Midbrain (tissue), 1 donor: ENCODE measurements at regions not wholly inside any gene's neighbourhood (a gene's known extent, or its start where the extent isn't known, plus 50 kb on each side); places are given as distances from the start of the nearest gene placed in this dataset.

Source experiments
- DNase-seq: peaks from one replicate; lab custom pipeline; 2025; lab: John Stamatoyannopoulos, UW

DNA sequence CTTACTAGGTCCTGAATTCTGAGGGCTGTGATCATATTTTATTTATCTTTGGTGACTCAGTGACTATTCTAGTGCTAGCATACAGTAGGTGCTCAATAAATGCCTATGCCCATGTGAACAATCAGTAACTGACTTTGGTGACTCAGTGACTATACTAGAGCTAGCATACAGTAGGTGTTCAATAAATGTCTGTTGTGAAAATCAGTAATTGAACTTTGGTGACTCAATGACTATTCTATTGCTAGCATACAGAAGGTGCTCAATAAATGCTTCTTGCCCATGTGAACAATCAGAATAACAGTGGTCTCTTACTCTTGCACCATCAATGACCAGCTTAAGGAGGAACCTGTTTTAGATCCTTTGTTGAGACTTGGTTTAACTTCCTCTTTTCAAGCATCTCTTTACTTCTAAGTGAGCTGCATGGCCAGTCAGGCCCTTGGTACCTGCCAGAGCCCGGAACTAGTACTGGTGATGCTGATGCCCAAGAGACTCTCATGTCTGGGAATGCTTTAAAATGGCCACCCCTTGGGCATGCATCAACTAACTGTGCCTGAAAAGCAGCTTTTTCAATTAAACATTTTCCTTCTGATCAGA lies 214.9 kb upstream of the SPRED2 start:
- no peak for DNase-seq

DNA sequence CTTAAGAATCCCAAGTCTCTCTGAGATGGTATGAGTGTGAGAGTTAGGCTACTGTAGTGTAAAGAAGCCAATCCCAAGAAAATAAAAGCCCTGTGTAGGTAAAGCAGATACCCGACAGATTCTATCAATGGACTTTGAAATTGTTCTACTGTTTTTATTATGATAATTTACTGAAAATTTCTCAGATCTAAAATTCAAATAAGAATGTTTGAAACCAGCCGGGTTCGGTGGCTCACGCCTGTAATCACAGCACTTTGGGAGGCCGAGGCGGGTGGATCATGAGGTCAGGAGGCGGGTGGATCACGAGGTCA lies 208.3 kb upstream of the SPRED2 start:
- DNase-seq: no peak

DNA sequence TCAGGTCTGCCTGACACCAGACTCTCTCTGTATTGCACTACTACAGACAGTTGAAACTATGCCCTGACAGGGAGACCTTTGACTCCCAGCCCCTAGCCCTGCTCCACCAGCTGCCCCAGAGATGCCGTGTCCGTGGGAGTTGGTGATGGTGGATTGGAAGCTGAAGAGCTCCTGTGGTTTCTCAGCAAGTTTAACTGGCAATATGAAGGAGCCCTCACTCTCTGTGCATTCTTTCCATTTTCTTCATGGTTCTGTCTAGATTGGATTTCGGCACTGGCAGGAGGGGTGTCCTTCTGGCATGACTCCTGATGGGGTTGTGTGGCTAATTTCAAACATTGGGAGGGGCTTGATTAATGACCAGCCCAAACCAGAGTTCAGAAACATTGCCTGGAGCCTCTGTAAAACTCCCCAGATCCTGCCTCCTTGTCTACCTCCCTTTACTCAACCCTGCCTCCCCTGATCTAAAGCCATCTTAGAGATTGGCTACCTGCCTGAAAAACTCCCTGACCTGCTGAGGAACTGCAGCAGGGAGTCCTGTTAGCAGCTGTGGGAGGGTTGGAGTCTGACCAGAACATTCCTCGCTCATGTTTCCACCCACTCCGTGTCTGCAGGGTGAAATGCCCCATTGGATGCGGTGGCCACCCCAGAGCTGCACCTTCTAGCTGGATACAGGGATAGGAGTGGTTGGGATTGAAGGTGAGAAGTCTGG lies 206.9 kb upstream of the SPRED2 start:
- no peak for DNase-seq

DNA sequence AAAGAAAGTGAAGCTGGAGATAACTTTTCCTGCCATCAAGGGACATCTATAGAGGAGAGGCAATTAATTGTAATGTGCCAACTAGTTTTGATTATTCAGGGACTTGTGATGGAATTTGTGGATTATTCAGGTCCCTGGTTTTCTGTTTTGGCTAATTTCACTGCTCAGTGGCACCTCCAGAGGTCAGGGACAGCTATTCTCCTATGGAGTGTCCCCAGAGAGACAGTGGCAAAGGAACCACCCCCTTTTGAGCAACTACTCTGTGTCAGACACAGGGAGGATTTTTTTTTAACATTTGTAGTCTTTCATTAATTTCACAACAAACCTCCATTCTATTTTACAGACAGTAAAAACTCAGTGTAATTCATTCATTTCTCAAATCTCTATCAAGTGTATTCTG lies 206.0 kb upstream of the SPRED2 start:
- no peak for DNase-seq

DNA sequence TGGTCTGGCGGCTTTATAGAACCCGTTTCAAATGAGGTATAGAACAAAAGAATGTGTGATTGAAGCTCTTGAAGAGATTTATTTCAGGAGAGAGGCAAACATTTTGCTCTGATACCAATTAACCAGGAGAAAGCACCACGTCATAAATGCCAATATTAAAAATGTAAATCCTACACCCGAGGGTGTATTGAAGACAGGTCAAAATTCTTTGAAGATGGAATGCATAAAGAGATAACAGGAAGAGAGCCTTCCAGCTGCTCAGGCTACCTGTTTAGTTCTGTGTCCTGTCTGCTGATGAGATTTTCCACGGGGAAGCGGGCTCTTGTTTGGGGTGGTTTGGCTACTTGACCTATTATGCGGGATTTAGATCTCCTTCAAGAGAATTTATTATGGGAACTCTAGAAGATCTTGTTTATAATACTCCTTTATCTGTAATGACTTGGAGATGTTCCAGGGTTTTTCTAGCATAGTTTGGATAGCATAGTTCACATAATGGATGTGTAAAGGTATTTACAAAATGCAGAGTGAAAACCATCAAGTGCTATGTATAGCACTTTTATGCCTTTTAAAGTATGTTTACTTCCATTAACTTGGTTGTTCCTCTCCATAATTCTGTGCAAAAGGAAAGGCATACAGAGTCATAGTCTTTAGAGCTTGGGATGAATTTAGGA lies 204.5 kb upstream of the SPRED2 start:
- no peak for DNase-seq

DNA sequence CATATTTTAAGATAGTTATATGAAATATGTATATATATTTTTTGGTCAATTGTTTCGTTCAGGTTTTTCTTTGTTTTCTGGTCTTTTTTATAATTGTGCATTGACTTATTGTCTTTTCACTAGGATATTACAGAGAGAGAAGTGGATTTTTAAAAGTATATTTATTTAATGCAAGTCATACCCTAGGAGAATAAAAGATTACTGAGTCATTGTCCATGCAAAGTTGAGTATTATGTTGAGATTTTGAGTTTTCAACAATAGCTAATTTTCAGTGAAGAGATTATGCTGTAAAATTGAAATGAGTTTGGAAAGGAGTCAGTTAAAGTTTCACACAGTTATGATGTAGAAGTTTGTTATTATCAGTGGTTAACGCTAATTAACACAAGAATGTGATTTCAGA lies 203.6 kb upstream of the SPRED2 start:
- no peak for DNase-seq

DNA sequence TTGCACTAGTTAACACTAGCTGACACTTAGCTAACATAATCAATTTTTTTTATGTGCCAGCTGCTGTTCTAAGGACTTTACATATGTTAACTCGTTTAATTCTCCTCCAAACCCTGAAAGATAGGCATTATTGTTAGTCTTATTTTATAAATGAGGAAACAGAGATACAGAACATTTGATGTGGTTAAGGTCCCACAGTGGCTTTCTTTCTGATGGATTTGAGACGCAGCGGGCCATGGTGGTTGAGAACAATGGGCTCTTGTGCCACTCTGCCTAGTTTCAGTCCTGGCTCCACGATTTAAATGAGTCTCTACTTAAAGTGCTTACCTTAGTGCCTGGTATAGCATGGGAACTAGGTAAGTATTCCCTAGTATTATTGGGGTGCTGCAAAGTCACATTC lies 201.9 kb upstream of the SPRED2 start:
- DNase-seq: no peak

DNA sequence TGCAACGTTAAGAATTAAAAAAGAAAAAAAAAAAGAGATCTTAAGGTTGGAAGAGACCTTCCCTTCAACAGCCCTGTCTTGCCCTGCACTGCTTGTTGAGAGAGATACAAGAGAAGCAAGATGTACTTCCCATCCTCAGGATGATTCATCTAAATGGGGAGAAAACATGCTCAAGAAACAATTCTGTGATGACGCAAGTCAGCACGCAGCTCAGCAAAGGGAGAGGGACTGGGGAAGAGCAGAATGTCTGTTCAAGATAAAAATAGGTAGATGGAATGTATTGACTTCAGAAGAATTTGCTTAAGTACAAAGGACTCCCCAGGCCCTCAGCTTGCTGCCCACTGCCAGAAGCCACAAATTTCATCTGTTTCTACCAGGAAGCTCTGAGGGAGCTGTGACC lies 198.2 kb upstream of the SPRED2 start:
- no peak for DNase-seq

DNA sequence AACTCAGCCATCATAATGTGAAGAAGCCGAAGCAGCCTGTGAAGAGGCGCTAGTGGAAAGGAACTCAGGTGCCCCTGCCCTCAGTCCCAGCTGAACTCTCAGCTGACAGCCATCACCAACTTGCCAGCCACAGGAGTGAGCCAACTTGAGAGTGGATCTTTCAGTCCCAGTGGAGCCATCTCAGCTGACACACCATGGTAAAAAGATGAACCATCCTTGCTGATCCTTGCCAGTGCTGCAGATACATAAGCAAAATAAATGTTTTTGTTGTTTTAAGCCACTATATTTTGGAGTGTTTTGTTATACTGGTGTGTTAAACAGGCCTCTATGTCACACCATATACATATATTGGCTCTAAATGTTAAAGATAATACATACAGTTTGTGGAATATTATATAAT lies 195.8 kb upstream of the SPRED2 start:
- DNase-seq: no peak

DNA sequence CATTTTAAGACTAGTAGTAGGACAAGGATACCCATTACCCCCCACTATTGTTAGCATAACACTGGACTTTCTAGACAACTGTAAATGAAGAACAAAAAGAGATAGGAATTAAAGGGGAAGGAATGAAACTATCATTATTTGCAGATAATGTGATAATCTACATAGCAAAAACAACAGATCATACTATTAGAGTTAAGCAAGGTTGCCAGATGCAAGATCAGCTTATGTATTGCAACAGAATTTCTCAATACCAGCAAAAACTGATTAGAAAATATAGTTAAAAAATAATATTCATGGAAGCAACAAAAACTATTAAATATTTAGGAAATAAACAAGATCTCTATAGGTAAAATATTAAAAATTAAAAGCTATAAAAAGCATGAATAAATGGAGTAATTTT lies 194.4 kb upstream of the SPRED2 start:
- no peak for DNase-seq

DNA sequence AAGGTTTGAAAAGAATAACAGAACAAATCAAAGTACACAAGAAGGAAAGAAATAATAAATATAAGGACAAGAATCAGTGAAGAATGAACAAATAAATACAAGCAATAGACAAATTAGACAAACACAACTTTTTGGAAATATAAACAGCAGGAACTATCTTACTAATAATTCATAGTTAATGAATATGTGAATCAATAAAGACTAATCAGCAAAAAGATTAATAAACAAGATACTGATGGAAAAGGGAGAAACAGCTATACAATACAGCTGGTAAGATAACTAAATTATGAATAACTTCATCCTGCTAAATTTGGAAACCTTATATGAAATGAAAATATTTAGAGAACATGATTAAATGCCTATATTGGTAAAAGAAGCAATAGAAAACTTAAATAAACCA lies 193.6 kb upstream of the SPRED2 start:
- no peak for DNase-seq

DNA sequence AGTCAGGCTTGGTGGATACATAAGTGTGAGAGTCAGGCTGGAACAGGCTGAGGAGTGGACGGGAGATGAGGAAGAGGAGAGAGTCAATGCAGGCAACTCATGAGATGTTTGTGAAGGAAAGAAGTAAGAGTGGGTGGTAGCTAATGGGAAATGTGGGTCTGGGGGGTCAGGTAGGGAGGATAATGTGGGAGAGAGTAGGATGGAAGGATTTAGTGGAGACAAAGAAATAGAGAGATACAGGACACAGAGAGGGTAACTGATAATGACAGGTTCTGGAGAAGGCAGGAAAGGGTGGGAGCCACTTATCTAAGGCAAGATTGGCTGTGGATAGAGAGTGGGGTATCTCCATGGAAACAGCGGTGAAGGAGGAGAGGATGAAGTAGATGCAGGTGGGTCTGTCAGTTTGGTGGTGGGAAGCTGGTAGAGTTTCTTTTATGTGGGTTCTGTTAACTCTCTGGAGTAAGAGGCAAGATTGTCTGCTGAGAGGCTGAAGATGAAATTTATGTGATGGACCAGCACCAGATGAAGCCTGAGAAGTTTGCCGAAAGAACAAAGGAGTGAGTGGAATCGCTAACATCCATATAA lies 190.6 kb upstream of the SPRED2 start:
- DNase-seq: no peak

DNA sequence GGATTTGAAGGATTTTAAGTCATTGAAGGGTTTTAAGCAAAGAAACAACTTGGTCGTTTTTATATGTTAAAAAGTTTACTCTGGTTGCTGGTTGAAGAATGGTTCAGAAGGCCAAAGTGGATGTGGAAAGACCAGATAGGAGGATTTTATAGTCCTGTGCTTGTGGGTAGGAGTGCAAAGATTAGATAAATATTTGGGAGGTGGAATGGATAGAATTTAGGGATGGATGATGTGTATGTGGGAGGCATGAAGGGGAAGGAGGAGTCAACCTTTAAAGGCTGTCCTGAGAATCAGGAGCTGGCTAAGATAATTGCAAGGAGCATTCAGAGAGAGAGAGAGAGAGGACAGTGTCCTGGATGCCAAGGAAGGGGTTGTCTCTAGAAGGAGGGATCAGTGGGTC lies 190.1 kb upstream of the SPRED2 start:
- no peak for DNase-seq

DNA sequence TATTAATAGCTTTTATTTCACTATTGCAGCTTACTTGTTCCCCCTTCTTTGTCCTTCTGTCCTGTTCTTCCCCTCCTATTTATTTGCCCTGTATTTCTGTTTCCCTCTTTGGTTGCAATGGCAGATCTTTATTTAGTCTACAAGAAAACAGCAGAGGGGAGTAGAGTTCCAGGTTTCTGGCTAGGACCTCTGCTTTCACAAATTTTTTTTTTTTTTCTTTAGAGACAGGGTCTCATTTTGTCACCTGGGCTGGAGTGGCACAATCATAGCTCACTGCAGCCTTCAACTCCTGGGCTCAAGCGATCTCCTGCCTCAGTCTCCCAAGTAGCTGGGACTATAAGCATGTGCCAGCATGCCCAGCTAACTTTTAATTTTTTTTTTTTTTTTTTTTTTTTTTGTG lies 188.1 kb upstream of the SPRED2 start:
- DNase-seq: no peak

DNA sequence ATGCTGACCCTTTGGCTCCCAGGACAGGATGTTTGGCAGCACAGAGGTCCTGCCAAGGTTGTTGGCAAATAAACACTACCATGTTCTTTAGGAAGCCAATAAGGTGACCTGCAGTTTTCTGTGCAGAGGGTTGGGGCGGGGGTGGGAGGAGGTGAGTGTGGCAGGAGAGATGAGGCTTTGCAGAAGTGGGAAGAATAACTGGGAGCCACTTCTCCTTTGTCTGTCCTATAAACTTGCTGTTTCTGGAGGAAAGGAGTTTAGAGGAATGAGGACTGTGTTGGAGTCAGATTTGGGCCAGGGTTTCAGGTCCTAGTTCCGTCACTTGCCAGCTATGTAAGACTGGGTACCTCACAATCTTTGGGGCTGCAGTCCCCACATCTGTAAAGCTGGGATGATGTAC lies 187.6 kb upstream of the SPRED2 start:
- no peak for DNase-seq

DNA sequence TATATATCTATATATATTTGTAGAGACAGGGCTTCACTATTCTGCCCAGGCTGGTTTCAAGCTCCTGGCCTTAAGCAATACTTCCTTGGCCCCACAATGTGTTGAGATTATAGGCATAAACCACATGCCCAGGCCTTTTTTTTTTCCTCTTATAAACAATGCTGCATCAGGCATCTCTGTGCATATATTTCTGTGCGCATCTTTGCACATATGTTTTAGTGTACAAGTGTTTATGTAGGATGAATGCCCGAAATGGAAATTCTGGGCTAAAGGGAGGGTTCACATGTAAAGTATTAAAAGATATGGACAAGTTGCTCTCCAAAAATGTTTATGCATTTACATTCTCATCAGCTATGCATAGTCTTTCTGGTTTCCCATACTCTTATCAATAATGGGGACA lies 183.2 kb upstream of the SPRED2 start:
- no peak for DNase-seq

DNA sequence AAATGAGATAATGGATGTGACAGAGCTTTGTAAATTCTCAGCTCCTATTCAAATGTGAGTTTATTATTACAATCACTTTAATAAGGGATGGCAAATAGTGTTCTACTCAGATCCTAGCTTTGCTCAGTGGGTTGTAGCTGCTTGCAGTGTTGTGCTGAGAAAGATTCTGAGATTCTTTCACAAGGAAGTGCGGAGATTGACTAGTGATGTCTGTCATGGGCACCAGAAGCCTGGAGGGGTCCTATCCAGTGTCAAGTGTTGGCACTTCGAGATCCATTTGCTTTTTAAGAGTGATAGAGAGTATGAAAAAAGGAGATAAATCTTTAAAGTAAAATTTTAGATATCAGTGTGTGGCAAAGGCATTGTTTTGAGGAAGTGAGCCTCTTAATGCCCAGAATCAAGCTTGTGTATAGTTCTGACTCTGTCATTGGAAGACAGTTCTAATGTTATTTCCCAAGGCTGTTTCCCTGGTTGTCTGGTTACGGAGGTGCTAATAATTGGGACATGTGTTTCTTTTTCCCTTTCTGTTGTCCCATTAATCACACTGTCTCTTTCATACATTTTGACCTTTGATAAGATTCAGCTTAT lies 181.7 kb upstream of the SPRED2 start:
- DNase-seq: no peak

DNA sequence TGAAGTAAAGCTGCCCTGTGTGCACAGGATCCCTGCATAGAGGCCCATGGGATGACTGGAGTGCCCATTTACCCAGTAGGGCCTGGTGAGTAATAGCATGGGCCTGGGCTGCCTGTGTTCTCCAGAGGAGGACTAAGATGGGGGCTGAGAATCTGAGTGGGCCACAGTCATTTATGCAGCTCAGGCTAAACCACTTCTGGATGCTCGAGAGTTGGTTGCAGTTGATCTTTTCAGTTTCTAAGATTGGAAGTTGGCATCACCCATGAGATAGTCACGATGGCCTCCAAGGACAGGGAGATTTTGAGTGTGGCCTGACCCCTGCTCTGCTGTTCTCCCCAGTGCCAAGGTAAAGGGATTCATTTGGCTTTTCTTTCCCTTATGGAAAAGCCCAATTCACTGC lies 179.1 kb upstream of the SPRED2 start:
- DNase-seq: no peak

DNA sequence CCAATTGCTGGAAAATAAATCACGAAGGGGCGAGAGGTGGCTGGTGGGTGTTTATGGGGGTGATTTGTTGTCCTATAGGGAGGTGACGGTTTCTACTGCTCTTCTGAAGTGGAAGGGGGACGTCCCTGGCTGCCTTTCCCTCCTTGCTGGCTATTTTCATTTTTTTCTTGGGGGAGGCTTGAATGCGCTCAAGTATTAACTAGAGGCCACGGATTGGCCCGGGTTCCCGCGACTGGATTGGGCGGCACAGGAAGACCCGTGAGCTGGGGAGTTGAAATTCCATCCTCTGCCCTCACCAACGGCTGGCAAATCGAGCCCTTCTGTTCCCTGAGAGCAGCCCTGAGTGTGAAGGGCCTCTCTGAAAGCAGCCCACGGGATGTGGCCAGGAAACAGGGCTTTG lies 176.5 kb upstream of the SPRED2 start:
- no peak for DNase-seq

DNA sequence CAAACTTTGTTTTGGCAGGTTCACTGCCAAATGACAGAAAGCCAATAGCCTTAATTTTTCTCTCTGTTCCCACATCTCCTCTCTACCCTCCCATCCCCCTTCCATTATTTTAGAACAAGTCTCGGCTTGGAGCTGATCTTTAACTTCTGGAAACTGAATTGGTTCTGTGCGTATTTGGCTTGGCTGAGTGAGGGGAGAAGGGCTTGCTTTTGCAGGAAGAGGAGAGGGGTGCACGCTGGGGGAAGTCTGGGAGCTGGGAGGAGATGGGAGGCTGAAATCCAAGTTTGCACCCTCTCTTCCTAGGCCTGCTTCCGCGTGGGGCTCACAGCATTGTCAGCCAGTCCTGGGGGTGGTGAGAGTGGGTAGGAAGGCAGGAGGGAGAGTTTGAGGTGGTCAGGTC lies 176.1 kb upstream of the SPRED2 start:
- no peak for DNase-seq

DNA sequence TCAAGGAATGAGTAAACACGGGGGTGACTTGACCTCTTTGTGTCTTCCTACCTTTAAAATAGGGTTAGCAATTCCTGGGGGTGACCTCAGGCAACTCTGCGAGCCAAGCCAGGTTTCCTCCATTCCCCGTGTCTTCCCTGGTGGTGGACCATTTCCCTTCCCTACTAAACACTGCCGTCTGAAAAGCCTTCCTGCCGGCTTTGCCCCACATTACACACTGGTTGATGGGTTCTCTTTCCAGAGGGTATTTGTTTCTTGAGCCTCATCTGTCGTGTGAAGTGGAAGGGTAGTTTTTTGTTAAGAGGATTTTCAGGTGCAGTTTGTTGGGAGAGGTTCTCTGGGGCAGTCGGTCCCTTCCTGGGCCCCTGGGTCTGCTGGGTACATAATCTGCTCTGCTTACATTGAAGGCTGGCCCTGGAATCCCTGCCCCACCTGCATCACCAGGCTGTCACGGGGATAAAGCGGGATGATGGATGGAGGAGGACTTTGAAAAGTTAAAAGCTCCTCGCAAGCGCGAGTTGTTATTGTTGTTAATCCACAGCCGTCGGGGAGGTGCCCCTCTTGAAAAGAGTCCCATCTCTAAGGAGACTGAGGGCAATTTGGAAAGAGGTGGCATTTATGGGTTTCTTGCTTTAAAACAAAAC lies 175.4 kb upstream of the SPRED2 start:
- DNase-seq: no peak

DNA sequence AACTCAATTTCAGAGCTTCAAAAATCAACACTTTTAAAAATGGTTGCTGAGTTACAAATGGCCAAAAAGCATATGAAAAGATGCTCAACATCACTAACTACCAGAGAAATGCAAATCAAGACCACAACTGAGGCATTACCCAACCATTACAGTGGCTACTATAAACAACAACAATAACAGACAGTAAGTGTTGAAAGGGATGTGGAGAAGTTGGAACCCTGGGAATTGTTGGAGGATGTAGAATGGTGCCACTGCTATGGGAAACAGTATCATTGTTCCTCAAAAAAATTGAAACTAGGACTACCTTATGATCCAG lies 173.3 kb upstream of the SPRED2 start:
- DNase-seq: no peak
